ENCODE measurements at regions not wholly inside any gene's neighbourhood (a gene's known extent, or its start where the extent isn't known, plus 50 kb on each side); places are given as distances from the start of the nearest gene placed in this dataset.

- TF ChIP-seq CTCF (IDR thresholded peaks at IDR 0.05), result no peak
- TF ChIP-seq ZFX (IDR thresholded peaks at IDR 0.05; ENCODE audit: borderline replicate concordance), result no peak
Observed at GRCh38 chr7:125481323-125481722, 551.7 kb upstream of the POT1 start.
